HL-60 (cell line): ENCODE measurements at regions not wholly inside any gene's neighbourhood (a gene's known extent, or its start where the extent isn't known, plus 50 kb on each side); places are given as distances from the start of the nearest gene placed in this dataset.

Experiments used
- CTCF ChIP-seq: IDR thresholded peaks from one replicate; pipeline ENCODE4 v1.5.1; 2011; ENCODE audit warnings: low read length, control low read depth, inconsistent platforms; ENCODE audit not compliant: insufficient read depth
- GABPA ChIP-seq: IDR thresholded peaks from 2 replicates; pipeline ENCODE4 v1.6.1; 2012; ENCODE audit warnings: low read depth
- POLR2AphosphoS5 ChIP-seq: IDR thresholded peaks from 2 replicates; pipeline ENCODE4 v1.6.1; 2012; ENCODE audit warnings: low read depth

DNA sequence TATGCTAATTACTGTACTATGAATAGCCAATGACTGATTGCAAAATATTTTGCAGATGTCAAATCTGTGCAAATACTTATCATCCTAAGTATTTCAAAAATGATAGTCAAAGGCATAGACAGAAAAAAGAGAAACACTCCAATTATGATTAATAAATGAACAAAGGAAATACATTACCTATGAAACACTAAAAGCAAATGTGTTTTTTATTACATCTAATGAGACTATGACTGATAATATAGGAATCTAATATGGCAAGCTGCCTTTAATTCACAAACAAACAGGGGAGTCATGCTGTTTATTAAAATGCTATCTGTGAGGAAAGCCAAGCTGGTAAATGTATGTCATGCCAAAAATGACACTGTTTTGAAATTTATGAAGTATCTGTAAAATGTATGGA, 713.2 kb upstream of the NRSN1 start:
- no peak for TF ChIP-seq CTCF
- TF ChIP-seq POLR2AphosphoS5 = no peak
- TF ChIP-seq GABPA = no peak
